ENCODE measurements at regions not wholly inside any gene's neighbourhood (a gene's known extent, or its start where the extent isn't known, plus 50 kb on each side); places are given as distances from the start of the nearest gene placed in this dataset.
"Not testable (repeated sequence)": the region's sequence is repeated elsewhere in the genome, so short reads cannot be mapped to it uniquely, and the experiment has no call there.

DNA sequence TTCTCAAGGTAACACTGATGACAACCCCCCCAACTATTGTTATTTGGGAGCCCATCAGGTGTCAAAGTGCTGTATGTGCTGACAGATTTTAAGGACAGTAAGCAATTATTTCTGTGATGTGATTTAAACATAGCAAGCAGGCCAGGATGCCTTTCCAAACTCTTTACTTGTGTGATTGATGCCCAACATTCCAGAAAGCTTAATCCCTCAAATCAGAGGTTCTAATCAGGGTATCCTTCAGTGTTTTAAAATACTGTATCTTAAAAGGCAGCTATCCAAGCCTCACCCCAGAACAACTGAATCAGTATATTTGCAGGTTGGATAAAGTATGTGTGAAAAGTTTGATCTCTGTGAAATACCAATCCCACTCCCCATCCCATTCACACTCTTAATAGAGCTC lies 119.7 kb downstream of the GASK1B start:
- DNase-seq (ENCODE audit: low spot score), result no peak

DNA sequence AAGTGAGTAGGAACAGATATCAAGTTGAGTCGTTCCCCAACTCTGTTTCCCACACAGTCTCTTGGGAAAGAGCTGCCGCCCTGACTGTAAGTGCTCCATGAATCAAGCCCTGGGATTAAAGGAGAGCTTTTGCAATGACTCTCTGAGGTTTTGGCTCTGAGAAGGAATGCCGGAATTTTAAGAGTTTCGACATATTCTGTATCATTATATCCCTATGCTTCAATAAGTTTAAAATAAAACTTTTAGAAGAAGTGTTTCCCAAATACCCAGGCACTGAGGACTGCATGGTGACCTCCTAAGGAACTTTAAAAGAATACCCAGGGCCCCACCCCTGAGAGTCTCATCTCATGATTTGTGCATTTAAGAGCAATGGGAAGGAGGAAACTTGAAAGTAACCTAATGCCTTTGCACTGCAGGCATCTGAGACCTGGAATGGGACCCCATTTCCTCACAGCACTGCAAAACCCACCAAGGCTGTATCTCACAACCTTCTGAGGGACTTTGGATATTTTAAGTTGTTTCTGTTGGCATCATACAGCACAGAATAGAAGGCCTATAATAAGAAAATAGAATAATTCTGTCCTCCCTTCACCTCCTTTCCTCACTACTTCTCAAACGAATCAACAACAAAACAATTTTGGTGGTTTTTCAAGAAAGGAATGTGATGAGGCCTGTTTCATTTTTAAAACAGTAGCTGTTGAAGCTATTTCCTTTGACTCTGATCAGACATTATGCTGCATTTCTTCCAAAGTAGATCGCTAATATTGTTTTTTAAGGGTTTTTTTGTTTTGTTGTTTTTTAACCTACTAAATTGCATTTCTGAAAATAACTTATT lies 121.2 kb downstream of the GASK1B start:
- DNase-seq (ENCODE audit: low spot score), result no peak

GRCh38 chr4:158050942-158051341 lies 121.9 kb downstream of the GASK1B start:
- DNase-seq (ENCODE audit: low spot score), result no peak

- DNase-seq (ENCODE audit: low spot score), result no peak
These were observed 126.5 kb downstream of the GASK1B start for GRCh38 chr4:158046345-158046744.

DNA sequence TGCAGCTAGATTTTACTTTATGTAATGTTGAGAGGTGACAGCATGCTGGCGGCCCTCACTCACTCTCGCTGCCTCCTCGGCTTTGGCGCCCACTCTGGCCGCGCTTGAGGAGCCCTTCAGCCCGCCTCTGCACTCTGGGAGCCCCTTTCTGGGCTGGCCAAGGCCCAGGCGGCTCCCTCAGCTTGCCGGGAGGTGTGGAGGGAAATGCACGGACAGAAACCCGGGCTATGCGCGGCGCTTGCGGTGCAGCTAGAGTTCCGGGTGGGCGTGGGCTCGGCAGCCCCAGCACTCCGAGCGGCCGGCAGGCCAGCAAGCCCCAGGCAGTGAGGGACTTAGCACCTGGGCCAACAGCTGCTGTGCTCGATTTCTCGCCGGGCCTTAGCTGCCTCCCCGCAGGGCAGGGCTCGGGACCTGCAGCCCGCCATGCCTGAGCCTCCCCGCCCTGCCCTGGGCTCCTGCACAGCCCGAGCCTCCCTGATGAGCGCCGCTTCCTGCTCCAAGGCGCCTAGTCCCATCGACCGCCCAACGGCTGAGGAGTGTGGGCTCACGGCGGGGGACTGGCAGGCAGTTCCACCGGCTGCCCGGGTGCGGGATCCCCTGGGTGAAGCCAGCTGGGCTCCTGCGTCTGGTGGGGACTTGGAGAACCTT lies 128.7 kb downstream of the GASK1B start:
- no peak for DNase-seq (ENCODE audit: low spot score)

- DNase-seq (ENCODE audit: low spot score), result no peak
These were observed 130.2 kb downstream of the GASK1B start for GRCh38 chr4:158042591-158043030.

GRCh38 chr4:158038718-158039117 lies 134.1 kb downstream of the GASK1B start:
- no peak for DNase-seq (ENCODE audit: low spot score)

DNA sequence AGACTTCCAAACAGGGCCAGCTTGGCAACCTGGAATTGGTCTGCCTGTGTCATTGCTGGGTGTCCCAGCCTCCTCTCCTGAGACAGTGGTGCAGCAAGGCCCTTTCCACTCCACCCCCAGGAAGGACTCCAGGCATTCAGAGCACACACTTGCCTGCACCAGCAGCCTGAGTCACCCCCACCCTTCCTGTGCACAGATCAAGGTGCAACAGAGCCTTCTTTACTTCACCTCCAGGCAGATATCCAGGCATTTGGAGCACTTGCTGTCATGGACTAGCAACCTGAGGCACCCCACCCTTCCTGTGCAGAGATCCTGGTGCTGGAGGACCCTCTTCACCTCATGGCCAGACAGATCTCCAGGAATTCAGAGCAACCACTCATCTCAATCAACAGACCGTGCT lies 135.8 kb downstream of the GASK1B start:
- DNase-seq (ENCODE audit: low spot score), result no peak

- DNase-seq (ENCODE audit: low spot score), result no peak
These were observed 137.1 kb downstream of the GASK1B start for GRCh38 chr4:158035662-158036195.

DNA sequence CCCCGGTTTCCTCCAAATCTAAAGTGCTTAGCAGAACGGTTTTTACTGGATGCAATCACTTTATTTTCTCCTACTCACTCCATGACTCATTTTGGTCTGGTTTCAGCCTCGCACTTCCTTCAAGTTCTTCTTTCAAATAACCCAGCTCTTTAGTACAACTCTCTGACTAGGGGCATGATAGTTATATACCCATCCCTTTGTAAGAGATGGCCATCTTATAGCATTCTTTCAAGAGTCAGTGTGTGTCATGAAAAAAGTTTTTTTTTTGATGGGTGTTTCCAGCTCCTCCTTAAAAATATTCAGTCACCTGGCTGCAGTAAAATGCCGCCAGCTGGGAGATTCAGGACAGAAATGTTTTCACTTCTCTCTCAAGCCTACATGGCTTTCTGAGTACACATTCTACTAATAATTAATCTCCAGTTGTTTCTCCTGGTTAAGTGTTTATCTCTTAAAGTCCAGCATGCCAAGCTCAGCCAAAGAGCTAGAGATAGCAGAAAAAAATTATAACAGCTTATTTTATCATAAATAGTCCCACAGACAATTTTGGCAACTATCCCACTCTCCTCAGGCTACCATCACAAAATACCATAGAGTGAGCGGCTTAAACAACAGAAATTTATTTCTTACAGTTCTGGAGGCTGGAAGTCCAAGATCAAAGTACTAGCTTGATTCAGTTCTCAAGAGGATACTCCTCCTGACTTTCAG lies 139.3 kb downstream of the GASK1B start:
- peak; percentile 63 for DNase-seq (ENCODE audit: low spot score)

DNA sequence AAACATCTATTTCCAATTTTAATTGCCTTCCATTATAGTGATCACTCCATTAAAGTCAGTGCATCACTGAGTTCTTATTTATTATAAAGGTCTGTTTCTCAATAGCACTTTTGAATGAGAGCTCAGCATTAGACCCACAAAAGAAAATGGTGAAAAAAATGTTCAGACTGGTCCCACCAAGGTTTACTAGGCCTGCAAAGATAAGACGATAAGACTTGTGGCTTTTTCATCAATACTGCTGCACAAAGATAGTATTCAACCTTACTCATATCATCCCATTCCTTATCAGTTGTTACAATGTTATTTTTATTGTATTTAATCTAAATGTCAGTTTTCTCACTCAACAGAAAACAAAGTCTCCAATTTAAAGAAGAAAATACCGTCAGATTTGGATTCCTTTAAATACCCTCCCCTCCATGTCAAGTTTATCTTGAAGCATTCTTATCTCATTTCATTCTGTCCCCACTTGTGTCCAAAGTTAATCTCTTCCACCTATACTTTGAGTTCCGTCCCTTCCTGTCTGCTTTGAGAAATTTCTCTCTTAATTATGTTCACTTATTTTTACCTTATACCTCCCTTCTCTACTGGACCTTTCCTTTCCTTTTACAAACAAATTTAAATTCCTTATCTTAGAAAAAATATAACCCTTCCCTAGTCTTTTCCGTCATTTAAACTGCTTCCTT lies 140.0 kb downstream of the GASK1B start:
- no peak for DNase-seq (ENCODE audit: low spot score)

- DNase-seq (ENCODE audit: low spot score), result not testable (repeated sequence)
These were observed 144.4 kb downstream of the GASK1B start for GRCh38 chr4:158028381-158028780.

- DNase-seq (ENCODE audit: low spot score), result no peak
These were observed 147.7 kb downstream of the GASK1B start for GRCh38 chr4:158025131-158025530.

DNA sequence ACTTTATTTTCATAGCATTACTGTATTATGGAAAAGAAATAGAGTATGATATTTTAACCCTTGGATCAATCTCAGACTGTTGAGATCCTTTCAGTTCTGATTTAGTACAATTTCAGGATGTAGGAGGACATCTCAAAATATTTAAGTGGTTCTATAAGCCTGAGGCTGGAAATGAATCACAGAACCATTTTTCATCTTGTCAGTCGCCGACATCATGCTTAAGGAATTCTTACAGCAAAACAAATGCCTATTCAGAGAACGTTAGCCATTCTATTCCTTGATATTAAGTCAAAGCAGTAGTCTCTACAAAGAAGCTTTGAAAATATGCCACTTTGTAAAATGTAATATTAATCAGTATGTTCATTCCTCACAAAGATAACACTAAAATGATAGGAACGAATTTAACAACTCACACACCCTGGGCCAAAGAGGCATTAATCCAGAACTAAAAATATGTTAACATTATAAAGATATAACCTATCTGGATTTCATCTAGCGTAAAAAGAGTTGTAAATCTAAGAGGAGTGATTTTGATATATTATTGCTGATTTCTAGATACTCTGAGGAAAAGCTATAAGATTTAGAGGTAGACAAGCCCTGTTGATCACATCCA lies 152.0 kb downstream of the GASK1B start:
- peak; percentile 16 for DNase-seq (ENCODE audit: low spot score)

DNA sequence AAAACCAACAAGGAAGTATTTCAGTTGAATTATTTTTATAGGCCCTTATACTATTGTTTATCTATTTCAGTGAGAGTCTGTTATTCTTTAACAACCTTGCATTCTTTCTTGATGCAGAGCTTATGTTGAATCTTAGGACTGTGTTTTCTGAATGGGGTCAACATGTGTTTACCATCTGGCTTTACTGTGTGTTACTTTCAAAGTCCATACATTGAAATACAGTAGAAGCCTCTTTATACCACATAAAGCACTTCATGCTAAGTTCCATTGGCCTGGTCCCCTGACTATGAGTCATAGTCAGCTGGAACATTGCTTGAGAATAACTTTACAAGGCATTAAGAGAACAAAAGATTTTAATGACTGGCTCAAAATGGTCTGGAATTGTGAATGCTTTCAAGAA lies 152.6 kb downstream of the GASK1B start:
- DNase-seq (ENCODE audit: low spot score), result peak; percentile 74

DNA sequence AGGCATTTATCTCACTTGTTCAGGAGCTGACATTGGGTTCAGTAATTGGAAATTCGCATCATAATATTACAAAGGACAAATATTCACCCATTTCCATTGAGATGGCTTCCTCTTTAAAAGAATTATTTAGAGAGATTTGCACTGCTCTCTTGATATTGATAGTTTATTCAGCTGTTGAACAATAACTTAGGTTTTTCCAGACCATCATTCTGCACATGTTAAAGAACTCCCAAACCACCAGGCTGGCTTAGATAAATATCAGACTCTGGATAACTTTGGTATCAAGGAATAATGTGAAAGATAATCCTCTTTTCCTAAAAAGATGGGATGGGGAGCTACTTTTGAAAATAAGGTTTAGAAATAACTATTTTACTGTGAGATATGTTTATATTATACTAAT lies 154.0 kb downstream of the GASK1B start:
- DNase-seq (ENCODE audit: low spot score), result no peak

DNA sequence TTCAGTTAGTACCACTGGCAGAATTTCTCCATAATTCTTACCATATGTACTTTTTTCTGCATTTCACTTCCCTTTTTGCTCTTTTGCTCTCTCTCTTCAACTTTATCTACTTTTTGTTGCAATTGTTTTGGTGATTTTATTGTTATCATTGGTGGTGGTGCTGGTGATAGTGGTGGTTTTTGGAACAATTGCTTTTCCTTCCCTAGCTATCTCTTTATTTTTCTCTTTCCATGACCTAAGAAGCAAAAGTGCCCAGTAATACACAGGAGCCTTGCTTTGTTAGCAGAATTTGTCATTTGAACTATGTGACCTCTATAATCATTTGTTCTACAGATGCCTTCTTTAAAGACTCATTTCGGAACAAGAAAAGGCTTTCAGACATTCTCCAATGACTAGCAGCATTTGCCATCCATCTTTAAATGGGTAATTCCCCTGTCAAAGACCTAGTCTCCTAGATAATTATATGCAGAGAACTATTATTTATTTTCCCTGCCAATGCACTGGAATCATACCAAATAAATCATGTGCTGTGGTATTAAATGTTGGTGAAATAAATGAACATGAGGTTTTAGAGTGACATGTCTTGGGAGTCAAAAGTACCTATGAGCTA lies 154.5 kb downstream of the GASK1B start:
- no peak for DNase-seq (ENCODE audit: low spot score)

DNA sequence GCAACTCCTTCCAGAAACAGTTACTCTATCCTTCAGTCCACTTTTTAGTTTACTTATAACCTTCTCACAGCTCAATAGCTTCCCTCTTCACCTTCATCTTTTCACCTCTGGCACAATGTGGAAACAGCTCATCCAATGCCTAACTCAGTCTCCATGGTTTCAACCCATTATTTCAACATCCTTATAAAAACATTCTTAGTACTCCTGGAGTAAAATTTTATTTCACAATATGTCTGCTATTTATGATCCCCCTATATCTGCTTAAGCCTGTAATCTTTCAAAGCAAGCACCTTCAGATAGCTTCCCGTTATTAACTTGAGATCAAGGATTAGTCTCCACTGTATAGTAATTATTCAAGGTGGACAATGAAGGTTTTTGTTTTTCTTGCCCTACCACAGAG lies 156.3 kb downstream of the GASK1B start:
- no peak for DNase-seq (ENCODE audit: low spot score)

DNA sequence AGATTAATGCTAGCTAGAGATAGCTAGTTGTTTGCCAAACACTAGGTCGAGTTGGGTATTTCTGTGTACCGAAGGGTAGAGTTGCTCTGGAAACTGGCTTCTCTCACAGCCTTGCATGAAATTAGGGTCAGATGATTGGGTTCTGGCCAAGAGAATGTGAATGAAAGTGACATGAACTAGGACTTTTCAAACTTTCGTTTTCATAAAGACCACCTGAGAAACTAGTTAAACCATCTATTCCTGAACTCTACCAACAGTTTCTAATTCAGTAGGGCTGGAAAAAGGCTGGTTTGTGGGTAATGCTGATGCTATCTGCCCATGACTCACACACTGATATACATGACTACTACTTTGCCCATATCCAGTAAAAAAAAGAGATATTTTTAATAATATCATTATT lies 157.6 kb downstream of the GASK1B start:
- peak; percentile 58 for DNase-seq (ENCODE audit: low spot score)

DNA sequence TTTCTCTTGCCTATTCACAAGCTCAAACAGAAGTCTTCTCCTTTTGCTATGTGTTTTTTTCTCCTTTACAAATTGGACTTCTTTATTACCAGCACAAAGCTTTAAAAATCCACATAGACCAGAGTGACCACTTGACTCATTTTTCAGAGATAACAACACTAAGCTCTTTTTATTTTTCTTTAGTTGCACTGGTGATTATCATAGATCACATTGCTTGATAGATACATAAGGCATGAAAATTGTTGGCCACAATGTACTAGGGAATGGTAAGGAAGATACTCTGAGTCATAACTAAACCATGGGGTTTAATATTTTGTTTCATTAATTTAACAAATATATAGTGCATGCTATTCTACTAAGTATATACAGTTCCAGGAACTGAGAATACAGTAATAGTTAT lies 159.0 kb downstream of the GASK1B start:
- DNase-seq (ENCODE audit: low spot score), result peak; percentile 17

- DNase-seq (ENCODE audit: low spot score), result no peak
These were observed 162.5 kb downstream of the GASK1B start for GRCh38 chr4:158010361-158010760.

Measured in HT-29 (cell line).